GM13976 (cell line): ENCODE measurements at regions not wholly inside any gene's neighbourhood (a gene's known extent, or its start where the extent isn't known, plus 50 kb on each side); places are given as distances from the start of the nearest gene placed in this dataset.

Experiments
- DNase-seq: peaks from one replicate; pipeline ENCODE4 v3.0.0; 2012; ENCODE audit warnings: low spot score
- in situ Hi-C: fragments of 300-500 bp; cut with MboI; formaldehyde crosslinking; loops from one replicate; pipeline ENCODE4 v1.12.0; 2022; ENCODE audit warnings: low sequenced_read_pairs, mixed read lengths, inconsistent platforms; ENCODE audit not compliant: unreplicated experiment
- TF ChIP-seq, protein P1 (sequence below): IDR thresholded peaks from 2 replicates; pipeline ENCODE4 v1.5.1; 2012; ENCODE audit warnings: borderline replicate concordance, mild to moderate bottlenecking; ENCODE audit not compliant: insufficient read depth; ENCODE audit errors: extremely low read depth, missing control alignments, control extremely low read depth

DNA sequence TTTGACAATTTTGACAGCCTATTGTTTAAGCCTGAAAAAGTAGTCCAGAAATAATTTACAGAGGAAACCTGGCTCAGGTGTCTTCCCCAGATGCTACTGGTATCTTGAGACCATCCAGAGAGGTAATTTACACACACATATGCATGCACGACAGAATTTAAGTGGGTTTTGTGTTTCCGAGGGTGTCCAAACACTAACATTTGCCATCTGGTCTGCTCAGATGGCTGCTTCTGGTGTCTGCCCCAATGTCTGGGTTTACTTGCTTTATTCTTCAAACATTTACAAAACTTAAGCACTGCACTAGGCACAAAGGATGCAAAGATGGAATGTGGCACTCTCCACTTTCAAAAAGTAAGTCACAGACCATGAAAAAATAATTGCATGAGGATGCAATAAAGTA lies 226.6 kb upstream of the EGLN3 start:
- TF ChIP-seq, protein P1, sequence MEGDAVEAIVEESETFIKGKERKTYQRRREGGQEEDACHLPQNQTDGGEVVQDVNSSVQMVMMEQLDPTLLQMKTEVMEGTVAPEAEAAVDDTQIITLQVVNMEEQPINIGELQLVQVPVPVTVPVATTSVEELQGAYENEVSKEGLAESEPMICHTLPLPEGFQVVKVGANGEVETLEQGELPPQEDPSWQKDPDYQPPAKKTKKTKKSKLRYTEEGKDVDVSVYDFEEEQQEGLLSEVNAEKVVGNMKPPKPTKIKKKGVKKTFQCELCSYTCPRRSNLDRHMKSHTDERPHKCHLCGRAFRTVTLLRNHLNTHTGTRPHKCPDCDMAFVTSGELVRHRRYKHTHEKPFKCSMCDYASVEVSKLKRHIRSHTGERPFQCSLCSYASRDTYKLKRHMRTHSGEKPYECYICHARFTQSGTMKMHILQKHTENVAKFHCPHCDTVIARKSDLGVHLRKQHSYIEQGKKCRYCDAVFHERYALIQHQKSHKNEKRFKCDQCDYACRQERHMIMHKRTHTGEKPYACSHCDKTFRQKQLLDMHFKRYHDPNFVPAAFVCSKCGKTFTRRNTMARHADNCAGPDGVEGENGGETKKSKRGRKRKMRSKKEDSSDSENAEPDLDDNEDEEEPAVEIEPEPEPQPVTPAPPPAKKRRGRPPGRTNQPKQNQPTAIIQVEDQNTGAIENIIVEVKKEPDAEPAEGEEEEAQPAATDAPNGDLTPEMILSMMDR = no peak
- no peak for DNase-seq
- in situ Hi-C loops = no loop called here

DNA sequence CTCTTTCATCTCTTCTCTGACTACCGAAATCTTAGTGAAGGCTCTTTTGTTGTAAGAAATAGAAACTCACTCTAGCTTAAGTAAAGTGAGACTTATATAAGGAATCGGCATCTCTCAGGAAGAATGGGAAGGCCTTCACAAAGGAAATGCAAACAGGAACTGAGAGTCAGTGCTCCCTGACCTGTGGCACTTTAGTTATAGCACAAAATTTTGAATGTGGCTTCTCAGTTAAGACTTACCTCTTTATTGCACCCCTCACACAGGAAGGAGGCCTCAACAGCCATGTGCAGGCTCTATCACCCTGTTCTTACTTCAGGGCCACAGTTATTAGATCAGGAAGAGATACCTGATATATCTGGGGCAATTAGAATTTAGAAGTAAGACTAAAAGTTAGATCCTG lies 224.7 kb upstream of the EGLN3 start:
- TF ChIP-seq, protein P1 = no peak
- DNase-seq = no peak
- in situ Hi-C loops = no loop called here

DNA sequence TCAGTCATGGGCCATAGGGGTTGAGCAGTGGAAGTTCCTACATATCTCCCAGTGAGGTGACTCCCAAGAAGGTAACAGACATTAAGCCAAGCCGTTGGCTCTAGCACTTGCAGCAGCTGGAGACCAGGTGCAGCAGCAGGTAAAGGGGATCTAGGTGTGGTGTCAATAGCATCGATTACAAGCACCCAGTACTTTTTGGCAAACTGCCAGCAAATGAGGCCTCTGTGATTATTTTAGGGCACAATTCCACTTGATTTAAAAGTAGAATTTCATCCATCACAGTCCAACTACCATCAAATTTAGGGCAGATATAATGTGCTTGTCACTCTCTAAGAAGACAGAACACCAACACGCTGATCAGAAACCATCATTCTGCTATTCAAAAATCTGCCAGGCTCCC lies 224.1 kb upstream of the EGLN3 start:
- in situ Hi-C loops = no loop called here
- DNase-seq = no peak
- TF ChIP-seq, protein P1 = no peak

DNA sequence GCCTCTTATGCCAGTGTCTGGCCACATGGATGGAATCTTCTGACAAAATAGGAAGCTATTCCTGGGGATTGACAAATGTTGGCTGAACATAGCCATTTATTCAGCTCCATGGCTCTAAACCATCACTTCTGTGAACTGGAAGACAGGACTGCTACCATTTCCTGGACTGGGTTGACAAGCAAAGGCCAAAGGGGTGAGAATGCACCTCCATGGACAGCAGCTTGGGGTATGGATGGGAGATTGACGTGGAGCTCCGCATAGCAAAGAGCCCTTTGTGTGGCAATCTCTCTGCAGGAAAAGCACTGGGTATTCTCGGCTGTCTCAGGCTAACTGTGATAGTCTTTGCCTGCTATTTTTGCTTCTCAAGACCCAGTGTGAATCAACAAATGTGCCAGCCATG lies 223.0 kb upstream of the EGLN3 start:
- DNase-seq = no peak
- TF ChIP-seq, protein P1 = no peak
- in situ Hi-C loops = no loop called here

DNA sequence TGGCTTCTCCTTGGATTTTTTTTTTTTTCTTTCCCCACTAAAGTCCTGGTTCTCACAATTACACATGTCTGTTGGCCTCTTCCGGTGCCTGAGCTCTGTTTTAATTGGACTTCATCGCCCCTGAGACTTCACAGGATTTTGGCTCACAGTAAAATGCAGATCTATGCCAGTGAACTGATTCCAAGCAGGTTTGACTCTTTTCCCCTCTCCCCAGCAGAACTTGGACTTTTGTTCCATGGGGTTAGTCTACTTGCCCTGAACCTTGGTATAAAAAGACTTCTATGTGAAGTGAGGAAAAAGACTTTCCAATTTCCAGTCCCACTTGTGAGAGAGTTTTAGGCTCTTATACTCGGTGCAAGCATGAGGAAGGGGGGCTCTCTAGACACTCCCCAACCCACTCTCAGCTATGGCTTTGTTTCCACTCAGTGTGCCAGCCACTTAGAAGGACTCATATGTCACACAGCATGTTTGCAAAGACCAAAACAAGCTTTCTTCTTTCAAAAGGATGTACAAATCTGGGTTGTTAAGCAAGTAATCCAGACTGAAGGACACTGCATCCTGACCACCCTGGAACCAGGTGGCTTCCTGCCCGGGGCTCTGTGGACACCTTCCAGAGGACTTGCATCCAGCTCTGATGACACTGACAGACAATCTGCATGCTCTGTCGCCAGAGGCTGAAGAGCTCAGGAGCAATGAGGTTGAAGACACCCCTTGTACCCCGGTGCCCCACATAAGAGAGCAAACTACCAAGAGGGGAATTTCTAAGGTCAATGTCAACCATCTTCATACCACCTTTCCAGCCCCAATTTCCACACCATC lies 221.9 kb upstream of the EGLN3 start:
- DNase-seq = no peak
- TF ChIP-seq, protein P1 = no peak
- in situ Hi-C loops = no loop called here

DNA sequence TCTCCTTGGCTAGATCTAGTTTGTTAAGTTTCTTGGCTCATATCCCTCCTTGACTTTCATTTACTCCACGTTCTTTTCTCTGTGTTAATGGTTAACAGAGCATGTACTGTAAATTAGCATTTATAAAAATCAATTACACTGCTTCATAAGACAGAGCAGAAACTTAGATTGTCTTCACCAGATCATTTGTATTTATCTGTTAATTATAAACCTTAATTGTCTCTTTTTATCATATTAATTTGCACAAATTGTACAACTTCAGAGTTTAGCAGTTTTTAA lies 221.2 kb upstream of the EGLN3 start:
- in situ Hi-C loops = no loop called here
- DNase-seq = no peak
- TF ChIP-seq, protein P1 = no peak
